H9 (cell line): ENCODE measurements at regions not wholly inside any gene's neighbourhood (a gene's known extent, or its start where the extent isn't known, plus 50 kb on each side); places are given as distances from the start of the nearest gene placed in this dataset.

Experiments used
- DNase-seq: peaks from one replicate; pipeline ENCODE4 v3.0.0-alpha.2; 2017
- H2AFZ ChIP-seq: one replicate; pipeline ENCODE4 v1.6.1; 2013; ENCODE audit warnings: mild to moderate bottlenecking, low read length, control low read depth, moderate library complexity
- H2AK5ac ChIP-seq: 2 replicates; pipeline ENCODE4 v1.6.1; 2013; ENCODE audit warnings: low read length, control low read depth, mixed read lengths; ENCODE audit not compliant: insufficient read length
- H2BK120ac ChIP-seq: one replicate; pipeline ENCODE4 v1.6.1; 2013; ENCODE audit warnings: low read depth, mild to moderate bottlenecking, low read length, control low read depth, inconsistent platforms; ENCODE audit not compliant: poor library complexity, severe bottlenecking
- H2BK12ac ChIP-seq: 2 replicates; pipeline ENCODE4 v1.6.1; 2013; ENCODE audit warnings: low read length, control low read depth, mixed read lengths, low read depth; ENCODE audit not compliant: insufficient read length
- H2BK15ac ChIP-seq: 2 replicates; pipeline ENCODE4 v1.6.1; 2013; ENCODE audit warnings: low read depth, low read length, control low read depth
- H2BK20ac ChIP-seq: one replicate; pipeline ENCODE4 v1.6.1; 2013; ENCODE audit warnings: low read depth, mild to moderate bottlenecking, low read length, control low read depth, inconsistent platforms; ENCODE audit not compliant: poor library complexity, severe bottlenecking
- H2BK5ac ChIP-seq: 2 replicates; pipeline ENCODE4 v1.6.1; 2013; ENCODE audit warnings: low read length, control low read depth, mixed read lengths; ENCODE audit not compliant: insufficient read length
- H3K14ac ChIP-seq: 2 replicates; pipeline ENCODE4 v1.6.1; 2013; ENCODE audit warnings: low read length, control low read depth; ENCODE audit not compliant: insufficient read depth
- H3K18ac ChIP-seq: 2 replicates; pipeline ENCODE4 v1.6.1; 2013; ENCODE audit warnings: low read depth, mild to moderate bottlenecking, mixed read lengths, low read length, control low read depth; ENCODE audit not compliant: insufficient read length
- H3K23ac ChIP-seq: 2 replicates; pipeline ENCODE4 v1.6.1; 2013; ENCODE audit warnings: low read length, control low read depth, mixed read lengths, low read depth; ENCODE audit not compliant: insufficient read length
- H3K23me2 ChIP-seq: 2 replicates; pipeline ENCODE4 v1.6.1; 2013; ENCODE audit warnings: low read depth, mild to moderate bottlenecking, mixed read lengths, low read length, control low read depth; ENCODE audit not compliant: insufficient read length, poor library complexity, severe bottlenecking
- H3K27ac ChIP-seq: 2 replicates; pipeline ENCODE4 v1.5.1; 2013; ENCODE audit warnings: low read length, control low read depth, mixed read lengths, low read depth; ENCODE audit not compliant: insufficient read length
- H3K27me3 ChIP-seq: 2 replicates; pipeline ENCODE4 v1.6.1; 2013; ENCODE audit warnings: low read length, control low read depth, inconsistent platforms; ENCODE audit not compliant: insufficient read depth
- H3K4ac ChIP-seq: 2 replicates; pipeline ENCODE4 v1.6.1; 2013; ENCODE audit warnings: low read depth, mild to moderate bottlenecking, control low read depth, inconsistent platforms, low read length, moderate library complexity
- H3K4me1 ChIP-seq: 2 replicates; pipeline ENCODE4 v1.6.1; 2013; ENCODE audit warnings: low read length, control low read depth, inconsistent platforms; ENCODE audit not compliant: insufficient read depth
- H3K4me2 ChIP-seq: 2 replicates; pipeline ENCODE4 v1.6.1; 2013; ENCODE audit warnings: low read length, control low read depth, mixed read lengths; ENCODE audit not compliant: insufficient read length, insufficient read depth
- H3K56ac ChIP-seq: 2 replicates; pipeline ENCODE4 v1.6.1; 2013; ENCODE audit warnings: low read depth, mild to moderate bottlenecking, mixed read lengths, low read length, control low read depth; ENCODE audit not compliant: insufficient read length
- H3K79me1 ChIP-seq: 2 replicates; pipeline ENCODE4 v1.6.1; 2013; ENCODE audit warnings: low read depth, mild to moderate bottlenecking, moderate library complexity, low read length, control low read depth, inconsistent platforms; ENCODE audit not compliant: insufficient read depth, poor library complexity, severe bottlenecking
- H3K79me2 ChIP-seq: 2 replicates; pipeline ENCODE4 v1.6.1; 2013; ENCODE audit warnings: low read length, control low read depth, inconsistent platforms; ENCODE audit not compliant: insufficient read depth
- H3K9ac ChIP-seq: 2 replicates; pipeline ENCODE4 v1.6.1; 2013; ENCODE audit warnings: low read length, control low read depth, mixed read lengths; ENCODE audit not compliant: insufficient read length; ENCODE audit errors: extremely low read depth
- H3K9me3 ChIP-seq: one replicate; pipeline ENCODE4 v1.6.1; 2013; ENCODE audit warnings: low read depth, low read length, inconsistent platforms; ENCODE audit not compliant: control insufficient read depth
- H3T11ph ChIP-seq: one replicate; pipeline ENCODE4 v1.6.1; 2013; ENCODE audit warnings: mild to moderate bottlenecking, low read length, control low read depth, inconsistent platforms
- H4K20me1 ChIP-seq: one replicate; pipeline ENCODE4 v1.6.1; 2013; ENCODE audit not compliant: control insufficient read depth, insufficient read length, insufficient read depth
- H4K5ac ChIP-seq: 2 replicates; pipeline ENCODE4 v1.6.1; 2013; ENCODE audit warnings: low read depth, mild to moderate bottlenecking, mixed read lengths, low read length, control low read depth; ENCODE audit not compliant: insufficient read length
- H4K8ac ChIP-seq: replicated peaks from 2 replicates; pipeline ENCODE4 v1.6.1; 2013; ENCODE audit warnings: low read length, control low read depth, mixed read lengths, low read depth; ENCODE audit not compliant: insufficient read length
- H4K91ac ChIP-seq: 2 replicates; pipeline ENCODE4 v1.6.1; 2013; ENCODE audit warnings: low read depth, mild to moderate bottlenecking, moderate library complexity, mixed read lengths, low read length, control low read depth; ENCODE audit not compliant: insufficient read length
- H3K27ac Mint-ChIP-seq, 3 experiments: 2 replicates in 2 of 3; 3 replicates in 1 of 3; pipeline ENCODE4 v1.8.0; 2020 to 2021; ENCODE audit warnings: mixed read lengths in 3 of 3, mild to moderate bottlenecking in 1 of 3, moderate library complexity in 1 of 3
- H3K27me3 Mint-ChIP-seq: 2 replicates; pipeline ENCODE4 v1.8.0; 2021; ENCODE audit warnings: low read depth, mild to moderate bottlenecking, moderate library complexity, mixed read lengths
- H3K36me3 Mint-ChIP-seq, 3 experiments: 2 replicates in 2 of 3; 3 replicates in 1 of 3; pipeline ENCODE4 v1.8.0; 2020 to 2021; ENCODE audit warnings: low read depth in 3 of 3, mixed read lengths in 3 of 3; ENCODE audit not compliant: insufficient read depth in 1 of 3
- H3K4me1 Mint-ChIP-seq, 2 experiments: 2 replicates each; pipeline ENCODE4 v1.8.0; 2020; ENCODE audit warnings: mixed read lengths in 2 of 2
- H3K4me3 Mint-ChIP-seq, 2 experiments: 2 replicates in 1 of 2; 3 replicates in 1 of 2; pipeline ENCODE4 v1.8.0; 2020 to 2021; ENCODE audit warnings: mild to moderate bottlenecking in 2 of 2, mixed read lengths in 2 of 2, moderate library complexity in 1 of 2
- H3K9me3 Mint-ChIP-seq, 2 experiments: 2 replicates in 1 of 2; 3 replicates in 1 of 2; pipeline ENCODE4 v1.8.0; 2020; ENCODE audit warnings: mild to moderate bottlenecking in 2 of 2, mixed read lengths in 2 of 2, moderate library complexity in 1 of 2
- CTCF ChIP-seq: fragments of 200-600 bp; sonication (generic); conservative IDR thresholded peaks from 3 replicates; pipeline ENCODE4 v1.8.0; 2021; ENCODE audit warnings: antibody characterized with exemption, mild to moderate bottlenecking
- WGBS: extraction: QIAGEN DNeasy Blood & Tissue Kit; methylation state at CpG from one replicate; pipeline ENCODE4 v1.1.7; 2013; ENCODE audit warnings: missing lambda C conversion rate, low lambda C conversion rate, mixed read lengths; ENCODE audit not compliant: insufficient read length; ENCODE audit errors: extremely low coverage; 5-methylcytosine and 5-hydroxymethylcytosine counted together

GRCh38 chr11:91513734-91514133, 710.9 kb upstream of the FAT3 start:
- peak; percentile 57 for TF ChIP-seq CTCF
- Histone ChIP-seq H3K56ac (no peak overlapping the region), H3K27ac (no peak overlapping the region), H3K79me1 (no peaks in the 10 kb centered on the region), H3K9me3 (no peaks in the 10 kb centered on the region), H3K4me2 (no peak overlapping the region), H2BK120ac (no peak overlapping the region), H4K91ac (no peak overlapping the region), H3K4ac (no peak overlapping the region), H3K14ac (no peak overlapping the region), H3K79me2 (no peaks in the 10 kb centered on the region), H4K5ac (no peak overlapping the region), H2BK5ac (no peak overlapping the region), H3K18ac (no peak overlapping the region), H3K27me3 (no peaks in the 10 kb centered on the region), H3T11ph (no peak overlapping the region), H3K4me1 (no peaks in the 10 kb centered on the region), H2BK15ac (no peak overlapping the region), H2BK12ac (no peak overlapping the region), H2AK5ac (no peak overlapping the region), H4K20me1 (no peaks in the 10 kb centered on the region), H3K23ac (no peak overlapping the region), H2AFZ (no peak overlapping the region), H4K8ac (no peak overlapping the region), H3K23me2 (no peaks in the 10 kb centered on the region), H3K9ac (no peak overlapping the region), H2BK20ac (no peak overlapping the region)
- WGBS = no CpG with 5 or more reads among the region's 4 CpGs
- no peak overlapping the region for H3K4me3 Mint-ChIP-seq
- peaks cover 0 to 3% of the 10 kb centered on the region in 2 experiments; a peak in 1 of 4 replicates for H3K4me1 Mint-ChIP-seq
- H3K36me3 Mint-ChIP-seq = no peaks in the 10 kb centered on the region; a peak in 1 of 7 replicates
- peaks cover under 1% of the 10 kb centered on the region in 2 experiments; a peak in 2 of 5 replicates for H3K9me3 Mint-ChIP-seq
- no peak overlapping the region for H3K27ac Mint-ChIP-seq
- no peaks in the 10 kb centered on the region for H3K27me3 Mint-ChIP-seq
- DNase-seq = no peak
